Astrocyte of the cerebellum (primary cell): ENCODE measurements at regions not wholly inside any gene's neighbourhood (a gene's known extent, or its start where the extent isn't known, plus 50 kb on each side); places are given as distances from the start of the nearest gene placed in this dataset.

Experiments
- DNase-seq: peaks from one replicate; pipeline ENCODE4 v3.0.0-alpha.2; 2011; ENCODE audit warnings: low read depth
- H3K4me3 ChIP-seq: 2 replicates; pipeline ENCODE4 v1.5.1; 2011; ENCODE audit warnings: mild to moderate bottlenecking, low read depth, low read length, moderate library complexity
- in situ Hi-C: cut with HindIII; loops from 2 replicates; pipeline ENCODE4 v1.10.0; 2017; ENCODE audit warnings: low sequenced_read_pairs
- TF ChIP-seq, protein P1 (sequence below): IDR thresholded peaks from 2 replicates; pipeline ENCODE4 v1.5.1; 2012; ENCODE audit warnings: low read length, low read depth, moderate library complexity, mild to moderate bottlenecking; ENCODE audit errors: missing control alignments

DNA sequence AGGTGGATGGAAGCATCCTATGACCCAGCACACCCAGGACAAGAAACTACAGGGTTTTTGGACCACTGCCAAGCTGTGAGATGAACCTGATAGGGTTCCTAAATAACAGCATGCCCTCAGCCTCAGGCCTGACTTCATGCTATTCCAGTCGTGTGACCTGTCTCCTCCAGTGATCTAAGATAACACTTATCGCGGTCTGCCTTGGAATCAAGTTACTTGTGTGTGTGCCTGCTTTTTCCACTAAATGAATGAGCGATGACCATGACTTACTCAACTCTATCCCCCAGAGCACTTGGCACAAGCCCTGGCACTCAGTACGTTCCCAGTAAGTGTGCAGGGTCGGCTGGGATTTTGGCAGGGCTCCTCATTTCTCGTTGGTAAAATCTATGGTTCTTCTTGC lies 172.7 kb upstream of the TP63 start:
- H3K4me3 ChIP-seq: no peak overlapping the region
- TF ChIP-seq, protein P1, sequence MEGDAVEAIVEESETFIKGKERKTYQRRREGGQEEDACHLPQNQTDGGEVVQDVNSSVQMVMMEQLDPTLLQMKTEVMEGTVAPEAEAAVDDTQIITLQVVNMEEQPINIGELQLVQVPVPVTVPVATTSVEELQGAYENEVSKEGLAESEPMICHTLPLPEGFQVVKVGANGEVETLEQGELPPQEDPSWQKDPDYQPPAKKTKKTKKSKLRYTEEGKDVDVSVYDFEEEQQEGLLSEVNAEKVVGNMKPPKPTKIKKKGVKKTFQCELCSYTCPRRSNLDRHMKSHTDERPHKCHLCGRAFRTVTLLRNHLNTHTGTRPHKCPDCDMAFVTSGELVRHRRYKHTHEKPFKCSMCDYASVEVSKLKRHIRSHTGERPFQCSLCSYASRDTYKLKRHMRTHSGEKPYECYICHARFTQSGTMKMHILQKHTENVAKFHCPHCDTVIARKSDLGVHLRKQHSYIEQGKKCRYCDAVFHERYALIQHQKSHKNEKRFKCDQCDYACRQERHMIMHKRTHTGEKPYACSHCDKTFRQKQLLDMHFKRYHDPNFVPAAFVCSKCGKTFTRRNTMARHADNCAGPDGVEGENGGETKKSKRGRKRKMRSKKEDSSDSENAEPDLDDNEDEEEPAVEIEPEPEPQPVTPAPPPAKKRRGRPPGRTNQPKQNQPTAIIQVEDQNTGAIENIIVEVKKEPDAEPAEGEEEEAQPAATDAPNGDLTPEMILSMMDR: no peak
- in situ Hi-C loops: no loop called here
- DNase-seq: no peak

DNA sequence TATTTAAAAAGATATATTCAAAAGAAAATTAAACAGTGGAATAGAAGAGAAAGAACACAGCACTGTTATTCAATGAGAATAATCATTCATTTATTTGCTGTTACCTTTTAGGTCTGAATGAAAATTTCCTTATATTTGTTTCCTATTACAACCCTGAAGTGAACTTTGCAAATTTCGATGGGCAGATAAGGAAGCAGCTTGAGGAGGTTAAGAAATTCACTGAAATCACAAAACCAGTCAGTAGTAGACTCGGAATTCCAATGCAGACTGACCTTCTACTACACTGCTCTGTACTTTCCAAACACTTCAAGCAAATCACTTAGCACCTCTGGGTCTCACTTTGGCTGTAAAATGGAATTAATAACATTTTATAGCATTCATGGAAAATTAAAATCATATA lies 172.0 kb upstream of the TP63 start:
- no peak for DNase-seq
- no peak overlapping the region for H3K4me3 ChIP-seq
- TF ChIP-seq, protein P1: no peak
- in situ Hi-C loops: no loop called here

DNA sequence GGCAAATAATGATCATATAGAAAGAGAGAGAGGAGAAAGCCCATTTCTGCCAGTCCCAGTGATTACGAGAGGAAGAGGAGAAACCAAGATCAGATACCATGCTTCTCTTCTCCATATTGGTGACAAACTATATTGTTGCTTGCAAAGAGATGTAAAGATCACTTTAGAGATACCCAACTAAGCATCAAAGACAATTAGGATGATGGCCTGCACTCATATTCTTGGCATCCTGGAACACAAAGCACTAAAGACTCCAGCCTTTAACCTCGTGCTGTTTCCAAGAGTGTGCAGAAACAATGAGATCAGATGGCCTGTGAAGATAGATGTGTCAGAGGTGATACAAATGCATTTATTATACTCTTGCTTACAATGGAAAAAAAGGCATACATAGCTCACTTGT lies 170.7 kb upstream of the TP63 start:
- TF ChIP-seq, protein P1: no peak
- no peak for DNase-seq
- H3K4me3 ChIP-seq: no peak overlapping the region
- in situ Hi-C loops: no loop called here

DNA sequence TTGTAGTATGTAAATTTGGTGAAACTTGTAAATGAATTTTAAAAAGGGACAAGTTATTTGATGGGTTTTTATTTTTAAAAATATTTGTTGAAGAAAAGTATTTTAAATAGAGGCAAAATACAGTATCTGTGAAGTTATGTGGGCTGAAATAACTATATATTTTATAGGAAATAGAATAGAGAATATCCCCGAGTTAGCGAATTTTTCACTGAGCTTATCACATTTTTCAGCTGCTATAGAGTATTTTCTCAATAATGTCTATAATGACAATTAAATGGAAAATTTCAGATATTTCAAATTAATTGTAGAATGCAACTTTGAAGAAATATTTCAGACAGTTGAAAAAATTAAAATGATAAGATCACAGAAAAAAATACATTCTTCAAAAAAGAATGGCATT lies 166.4 kb upstream of the TP63 start:
- no peak for DNase-seq
- TF ChIP-seq, protein P1: no peak
- in situ Hi-C loops: no loop called here
- H3K4me3 ChIP-seq: no peak overlapping the region

GRCh38 chr3:189466004-189466403 lies 165.2 kb upstream of the TP63 start:
- DNase-seq: no peak
- in situ Hi-C loops: no loop called here
- no peak overlapping the region for H3K4me3 ChIP-seq
- TF ChIP-seq, protein P1: no peak

- in situ Hi-C loops: no loop called here
Observed at GRCh38 chr3:189467451-189467850, 163.7 kb upstream of the TP63 start.

More at GRCh38 chr3:189467451-189467850, 163.7 kb upstream of the TP63 start:
- no peak overlapping the region for H3K4me3 ChIP-seq
- TF ChIP-seq, protein P1: no peak
- no peak for DNase-seq
